CD4-positive, alpha-beta T cell treated with Interferon alpha-2 for 1 hour (primary cell): ENCODE measurements at regions not wholly inside any gene's neighbourhood (a gene's known extent, or its start where the extent isn't known, plus 50 kb on each side); places are given as distances from the start of the nearest gene placed in this dataset.
"Not testable (repeated sequence)": the region's sequence is repeated elsewhere in the genome, so short reads cannot be mapped to it uniquely, and the experiment has no call there.

Source experiments
- DNase-seq, 2 donors: peaks; one replicate each; pipeline ENCODE4 v3.0.0-alpha.2; 2020 to 2022

DNA sequence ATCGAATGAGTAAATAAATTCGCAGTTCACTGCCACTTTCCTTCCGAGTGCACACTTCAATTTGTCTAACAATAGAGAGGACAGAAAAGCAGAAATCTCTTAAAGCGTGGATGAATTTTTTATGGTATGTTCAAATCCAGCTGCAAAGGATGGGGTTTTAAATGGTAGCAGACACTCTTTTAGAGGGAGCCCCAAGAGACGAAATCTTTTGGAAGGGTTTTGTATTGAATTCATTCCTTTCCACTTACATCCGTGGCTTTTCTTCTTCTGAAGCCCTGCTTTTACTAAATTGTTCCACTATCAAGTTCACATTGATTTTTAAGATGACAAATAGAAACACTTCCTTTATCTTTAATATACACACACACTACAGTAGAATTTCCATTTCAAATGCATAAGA is 680.7 kb downstream of the NR4A2 start:
- no peak for DNase-seq

GRCh38 chr2:155645791-155646190 is 686.7 kb downstream of the NR4A2 start:
- no peak for DNase-seq

- DNase-seq = no peak
Observed at GRCh38 chr2:155643056-155643775, 689.3 kb downstream of the NR4A2 start.

DNA sequence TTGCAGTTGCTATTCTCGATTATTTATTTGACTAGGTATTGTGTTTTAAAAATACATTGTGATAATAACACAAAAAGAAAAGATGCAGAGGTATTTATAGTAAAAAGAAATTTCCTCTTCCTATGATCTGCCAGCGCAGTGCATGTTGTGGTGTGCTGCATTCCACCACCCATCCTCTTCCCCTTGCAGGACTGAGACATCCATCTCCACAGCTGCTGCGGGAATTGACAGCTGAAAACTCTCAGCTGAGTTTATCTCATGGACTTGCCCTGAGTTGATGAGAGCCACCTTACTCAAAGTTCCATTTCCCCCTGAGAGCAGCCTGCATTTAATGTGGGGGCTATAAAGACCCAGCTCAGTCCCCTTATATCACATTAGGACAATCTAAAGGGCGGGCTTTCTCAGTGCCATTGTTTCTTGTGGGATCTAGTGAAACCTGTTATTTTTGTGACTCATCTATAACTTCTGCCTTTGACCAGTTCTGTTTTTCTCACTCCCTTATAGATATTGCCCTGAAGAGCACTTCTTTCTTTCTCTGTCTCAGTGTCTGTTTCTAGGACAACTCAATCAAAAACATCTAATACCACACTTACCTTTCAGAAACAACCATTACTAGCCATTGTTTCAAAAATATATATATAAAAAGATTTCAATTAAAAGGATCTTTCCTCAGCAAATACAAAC is 698.5 kb downstream of the NR4A2 start:
- no peak for DNase-seq

GRCh38 chr2:155633060-155633839 is 699.3 kb downstream of the NR4A2 start:
- no peak for DNase-seq

DNA sequence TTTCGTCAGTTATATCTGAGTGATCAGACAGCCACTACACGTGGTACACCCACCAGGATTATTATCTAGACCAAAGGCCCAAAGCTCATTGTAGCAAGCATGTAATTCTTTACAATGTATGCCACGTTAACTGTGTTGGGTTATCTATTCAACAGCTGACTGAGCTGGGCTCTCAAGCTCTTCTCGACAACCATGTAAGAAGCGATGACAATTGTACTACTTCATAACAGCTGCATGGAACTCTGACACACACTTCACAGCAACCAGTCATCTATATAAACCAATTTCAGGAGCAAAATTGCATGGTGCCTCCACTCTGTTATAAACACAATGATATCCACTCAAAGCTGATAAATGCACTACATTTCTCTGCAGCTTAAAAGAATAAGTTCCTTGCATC is 701.8 kb downstream of the NR4A2 start:
- no peak for DNase-seq

- no peak for DNase-seq
Observed at GRCh38 chr2:155622443-155622842, 710.1 kb downstream of the NR4A2 start.

GRCh38 chr2:155600914-155601760 is 731.4 kb downstream of the NR4A2 start:
- DNase-seq = no peak

DNA sequence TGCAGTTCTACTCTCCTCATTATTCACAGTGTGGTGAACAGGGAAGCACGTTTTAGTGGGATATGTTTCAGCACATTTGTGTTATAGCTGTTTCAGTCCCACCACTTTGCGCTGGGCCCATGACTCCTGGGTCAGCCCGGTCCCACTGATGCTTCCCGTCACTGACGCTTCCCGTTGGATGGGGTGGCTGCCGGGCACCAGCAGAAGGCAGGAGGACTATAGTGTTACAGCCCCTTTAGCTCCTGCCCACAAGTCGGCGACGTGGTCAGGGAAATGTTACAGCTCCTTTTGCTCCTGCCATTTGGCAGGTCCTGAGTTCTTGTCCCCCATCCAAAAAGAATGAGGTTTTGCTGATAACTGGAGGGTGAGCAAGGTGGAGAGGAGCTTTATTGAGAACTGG is 732.2 kb downstream of the NR4A2 start:
- no peak for DNase-seq

GRCh38 chr2:155599834-155600233 is 732.7 kb downstream of the NR4A2 start:
- no peak for DNase-seq

DNA sequence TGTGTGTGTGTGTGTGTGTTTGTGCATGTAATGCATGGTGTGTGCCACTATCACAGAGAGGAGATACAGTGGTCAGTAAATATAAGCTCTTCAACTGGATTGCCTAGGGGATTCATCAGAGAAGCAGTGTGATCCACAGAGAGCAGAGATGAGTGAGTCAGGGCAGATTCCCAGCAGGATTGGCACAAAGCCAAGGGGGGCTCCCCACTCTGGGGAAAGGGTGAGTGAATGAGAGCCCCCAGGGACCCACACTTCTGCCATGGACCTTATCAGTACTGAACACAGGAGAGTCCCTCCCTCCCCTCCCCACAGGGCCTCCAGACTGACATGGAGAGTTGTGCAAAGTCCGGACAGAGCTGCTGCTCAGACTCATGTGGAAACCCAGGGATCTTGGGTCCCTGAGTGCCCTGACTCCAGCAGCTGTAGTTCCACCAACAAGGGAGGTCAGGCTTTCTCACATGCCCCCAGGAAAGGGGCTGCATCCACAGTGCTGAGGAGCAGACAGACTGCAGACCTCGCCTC is 748.8 kb downstream of the NR4A2 start:
- no peak for DNase-seq

DNA sequence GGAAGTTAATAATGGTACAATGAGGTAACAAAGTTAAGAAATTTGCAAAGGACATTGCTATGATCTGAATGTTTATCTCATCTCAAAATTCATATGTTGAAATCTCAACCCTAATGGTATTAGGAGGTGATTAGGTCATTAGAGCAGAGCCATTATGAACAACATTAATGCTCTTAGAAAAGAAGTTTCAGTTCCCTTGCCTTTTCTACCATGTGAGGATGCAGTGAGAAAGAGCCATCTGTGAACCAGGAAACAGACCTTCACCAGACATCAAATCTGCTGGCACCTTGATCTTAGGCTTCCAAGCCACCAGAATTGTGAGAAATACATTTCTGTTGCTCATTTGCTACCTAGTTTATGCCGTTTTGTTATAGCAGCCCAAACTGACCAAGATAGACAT is 757.6 kb downstream of the NR4A2 start:
- DNase-seq = no peak

- no peak for DNase-seq
Observed at GRCh38 chr2:155547571-155547970, 785.0 kb downstream of the NR4A2 start.

GRCh38 chr2:155546721-155547555 is 785.6 kb downstream of the NR4A2 start:
- no peak for DNase-seq

DNA sequence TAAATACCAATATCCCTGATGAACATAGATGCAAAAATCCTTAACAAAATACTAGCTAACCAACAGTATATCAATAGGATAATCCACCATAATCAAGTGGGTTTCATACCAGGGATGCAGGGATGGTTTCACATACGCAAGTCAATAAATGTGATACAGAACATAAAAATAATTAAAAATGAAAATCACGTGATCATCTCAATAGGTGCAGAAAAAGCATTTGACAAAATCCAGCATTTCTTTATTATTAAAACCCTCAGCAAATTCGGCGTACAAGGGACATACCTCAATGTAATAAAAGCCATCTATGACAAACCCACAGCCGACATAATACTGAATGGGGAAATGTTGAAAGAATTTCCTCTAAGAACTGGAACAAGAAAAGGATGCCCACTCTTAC is 793.5 kb downstream of the NR4A2 start:
- DNase-seq = not testable (repeated sequence)

- DNase-seq = no peak
Observed at GRCh38 chr2:155528034-155528433, 804.5 kb downstream of the NR4A2 start.

DNA sequence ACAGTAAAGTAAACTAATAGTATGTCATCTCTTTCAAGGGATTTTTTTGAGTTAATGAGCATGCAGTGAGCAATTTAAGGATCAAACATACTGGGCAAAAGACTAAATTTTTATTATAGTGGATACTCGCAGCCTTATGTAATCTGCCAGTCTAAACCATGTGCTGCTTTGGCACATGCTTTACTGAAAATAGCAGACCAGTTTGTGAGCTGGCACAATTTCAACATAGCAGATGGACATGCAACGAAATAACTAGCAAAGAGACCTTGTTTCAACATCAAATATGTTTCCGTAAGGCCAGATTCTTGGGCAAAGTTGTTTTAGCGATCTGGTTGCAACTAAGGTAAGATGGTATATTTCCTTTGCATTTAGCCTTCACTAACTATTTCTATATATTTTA is 807.3 kb downstream of the NR4A2 start:
- no peak for DNase-seq

DNA sequence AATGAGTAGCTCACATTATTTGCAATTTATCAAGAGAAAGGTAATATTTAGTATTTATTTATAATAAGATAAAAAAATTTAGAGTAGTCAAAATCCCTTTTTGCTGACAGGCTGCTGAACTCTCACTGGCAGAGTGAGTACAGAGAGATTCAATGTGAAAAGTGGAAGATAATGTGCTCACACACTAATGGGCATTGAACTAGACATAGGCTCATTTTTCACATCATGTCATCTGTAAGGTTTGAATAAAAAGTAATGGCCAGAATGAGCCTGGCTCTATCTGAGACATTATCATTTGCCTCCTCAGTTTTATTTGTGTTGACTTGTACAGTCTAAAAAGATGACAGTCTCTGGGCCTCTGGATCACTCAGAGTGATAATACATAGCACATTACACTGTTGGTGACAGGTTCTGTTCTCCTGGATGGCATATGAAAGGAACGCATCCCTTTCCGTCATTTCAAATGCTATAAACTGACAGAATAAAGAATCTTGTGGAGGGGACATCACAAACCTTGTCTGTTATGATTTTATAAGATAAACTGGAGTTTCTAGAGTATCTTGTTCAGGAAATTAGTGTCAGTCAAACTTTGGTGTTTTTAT is 812.9 kb downstream of the NR4A2 start:
- DNase-seq = no peak

DNA sequence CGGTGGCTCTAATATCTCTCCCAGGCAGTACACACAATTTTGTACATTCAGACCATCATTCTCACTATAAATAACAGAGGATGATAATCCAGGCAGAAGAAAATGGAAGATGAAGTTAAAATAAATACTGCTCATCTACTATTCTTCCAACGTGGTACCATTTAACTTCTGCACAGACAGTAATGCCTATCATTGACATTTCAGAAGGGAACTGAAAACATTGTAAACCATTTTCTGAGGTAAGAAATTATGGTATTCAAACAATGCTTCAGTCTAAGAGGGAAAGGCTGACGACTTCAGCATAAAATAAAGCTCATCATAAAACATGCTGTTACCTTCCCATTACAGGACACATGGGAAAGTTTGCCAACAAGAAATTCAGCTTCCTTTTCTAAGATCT is 814.4 kb downstream of the NR4A2 start:
- no peak for DNase-seq

DNA sequence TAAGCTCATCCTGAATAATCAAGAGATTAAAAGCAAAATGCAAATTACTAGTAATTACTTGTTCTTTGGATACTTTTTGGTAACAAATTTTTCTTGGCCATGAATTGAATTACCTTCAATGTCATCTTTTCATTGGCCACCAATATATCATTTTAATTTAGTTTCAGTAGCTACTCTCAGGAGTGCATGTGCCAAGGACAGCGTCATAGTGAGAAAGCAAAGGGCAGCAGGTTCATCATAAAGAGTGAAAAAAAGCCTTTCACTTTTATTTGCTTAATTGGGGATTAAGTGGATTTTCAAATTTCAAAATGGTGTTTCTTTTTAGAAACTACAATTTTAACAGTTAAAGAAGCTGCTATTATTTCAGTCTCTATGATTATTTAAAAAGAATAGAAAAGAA is 815.2 kb downstream of the NR4A2 start:
- no peak for DNase-seq

DNA sequence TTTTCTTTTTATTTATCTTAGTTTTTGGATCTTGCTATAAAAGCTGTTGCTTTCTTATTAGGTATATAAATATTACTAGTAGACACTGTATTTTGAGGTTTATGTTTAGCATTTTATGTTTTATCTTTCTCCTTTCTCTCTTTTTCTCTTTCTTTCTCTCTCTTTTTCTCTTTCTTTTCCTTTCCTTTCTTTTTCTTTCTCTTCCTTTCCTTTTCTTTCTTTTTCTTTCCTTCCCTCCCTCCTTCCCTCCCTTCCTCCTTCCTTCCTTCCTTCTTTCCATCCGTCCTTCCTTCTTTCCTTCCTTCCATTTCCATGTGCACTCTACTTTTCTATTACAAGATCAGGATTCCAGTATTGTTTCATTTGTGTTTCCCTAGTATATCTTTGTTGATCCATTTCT is 814.8 kb downstream of the KCNJ3 start:
- DNase-seq = no peak
